G401.6 (cell line): ENCODE measurements at regions not wholly inside any gene's neighbourhood (a gene's known extent, or its start where the extent isn't known, plus 50 kb on each side); places are given as distances from the start of the nearest gene placed in this dataset.
"Not testable (repeated sequence)": the region's sequence is repeated elsewhere in the genome, so short reads cannot be mapped to it uniquely, and the experiment has no call there.

Experiments used
- FAIRE-seq: peaks from 2 replicates; lab custom pipeline; 2012; peaks lifted over from hg19 to GRCh38; lab: Jason Lieb, UNC

DNA sequence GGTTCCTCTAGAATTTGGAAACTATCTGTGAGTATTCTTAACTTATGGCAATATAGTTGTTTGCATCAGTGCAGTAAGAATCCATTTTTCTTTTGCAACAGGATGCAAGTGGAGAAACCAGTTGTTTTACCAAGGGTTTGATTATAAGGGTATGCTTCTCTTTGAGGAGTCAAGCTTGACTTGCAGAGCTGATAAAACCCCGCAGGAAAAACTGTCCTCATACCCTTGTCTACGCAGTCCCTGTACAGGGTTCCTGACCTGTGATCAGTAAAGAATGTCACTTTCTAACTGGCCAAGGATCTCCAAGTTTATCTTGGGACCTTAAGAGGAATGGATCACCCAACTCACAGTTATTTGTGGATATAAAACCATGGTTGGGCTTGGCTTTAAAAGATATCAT, 161.1 kb upstream of the OLIG3 start:
- FAIRE-seq, result no peak

DNA sequence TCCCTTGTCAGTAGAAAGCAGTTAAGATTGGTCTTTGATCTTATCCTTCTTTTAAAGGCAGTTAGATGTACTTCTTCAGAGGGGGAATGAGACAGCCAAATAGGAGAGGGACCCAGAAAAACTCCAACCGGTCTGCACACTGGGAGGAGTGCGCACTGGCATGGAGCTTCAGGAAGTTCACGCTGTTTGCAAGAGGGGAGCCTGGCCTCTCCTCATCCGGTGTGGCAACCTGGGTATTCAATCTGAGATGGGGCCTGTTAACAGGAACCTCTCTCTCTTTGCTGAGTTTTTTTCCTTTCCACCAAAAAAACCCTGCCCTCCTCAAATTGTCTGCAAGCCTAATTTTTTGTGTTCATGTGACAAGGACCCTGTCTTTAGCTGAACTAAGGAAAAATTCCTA, 162.5 kb upstream of the OLIG3 start:
- no peak for FAIRE-seq

DNA sequence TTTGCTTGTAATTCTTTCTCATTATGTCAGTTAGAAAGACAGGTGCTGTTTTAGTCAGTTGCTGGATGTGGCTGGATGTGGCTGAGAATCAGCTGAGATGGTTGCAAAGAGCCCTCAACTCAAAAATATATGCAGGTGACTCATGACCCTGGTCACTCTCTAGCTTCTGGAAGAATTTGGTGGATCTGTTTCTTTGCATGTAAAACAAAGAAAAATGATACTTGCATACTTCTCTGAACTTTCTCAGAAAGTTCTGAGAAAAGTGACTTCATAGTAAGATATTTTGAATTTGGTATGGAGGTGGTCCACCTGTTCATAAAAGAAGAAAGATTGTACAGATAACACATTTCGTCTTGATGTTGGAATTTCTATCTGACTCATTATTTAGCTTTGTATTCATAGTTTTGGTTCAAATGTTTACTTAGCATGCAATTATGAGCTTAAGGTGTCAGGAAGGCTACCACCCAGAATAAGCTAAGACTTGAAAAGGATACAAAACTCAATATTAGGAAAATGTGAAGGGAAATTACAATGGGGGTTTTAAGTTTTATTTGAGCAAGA, 163.2 kb upstream of the OLIG3 start:
- FAIRE-seq, result no peak

DNA sequence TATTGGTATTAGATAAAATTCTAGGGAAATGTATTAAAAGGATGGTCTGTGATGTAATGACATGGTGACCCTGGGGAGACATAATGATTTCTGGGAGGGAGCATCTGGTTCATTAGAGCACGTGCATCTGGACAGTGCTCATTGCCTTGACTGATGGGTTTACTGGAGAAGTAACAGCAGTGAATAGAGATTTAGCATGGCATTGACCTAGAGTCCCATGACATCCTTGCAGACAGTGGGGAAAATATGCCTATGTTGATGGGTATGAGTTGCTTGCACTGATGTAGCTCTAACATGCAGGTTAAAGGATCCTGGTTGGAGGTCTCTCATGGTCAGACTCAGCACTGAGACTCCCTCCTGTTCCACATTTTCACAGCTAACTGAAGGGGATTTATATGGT, 164.1 kb upstream of the OLIG3 start:
- FAIRE-seq, result no peak

DNA sequence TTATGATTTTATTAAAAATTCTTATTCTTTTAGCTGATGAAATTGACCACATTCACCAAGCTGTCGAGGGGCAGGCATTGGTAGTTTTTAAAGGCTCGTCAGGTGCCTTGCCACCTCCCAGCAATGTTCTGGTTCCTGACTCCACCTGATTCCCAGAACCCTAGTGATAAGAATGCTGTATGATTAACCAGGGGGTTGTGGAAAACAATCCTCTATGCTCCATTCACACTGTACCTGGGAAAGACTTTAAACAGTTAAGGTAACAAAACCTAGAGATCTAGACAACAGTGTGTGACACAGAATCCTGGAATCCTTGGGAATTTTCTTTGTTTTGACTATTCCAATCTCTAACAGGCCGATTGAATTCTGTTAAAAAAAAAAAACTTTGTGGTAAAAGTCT, 165.7 kb upstream of the OLIG3 start:
- no peak for FAIRE-seq

DNA sequence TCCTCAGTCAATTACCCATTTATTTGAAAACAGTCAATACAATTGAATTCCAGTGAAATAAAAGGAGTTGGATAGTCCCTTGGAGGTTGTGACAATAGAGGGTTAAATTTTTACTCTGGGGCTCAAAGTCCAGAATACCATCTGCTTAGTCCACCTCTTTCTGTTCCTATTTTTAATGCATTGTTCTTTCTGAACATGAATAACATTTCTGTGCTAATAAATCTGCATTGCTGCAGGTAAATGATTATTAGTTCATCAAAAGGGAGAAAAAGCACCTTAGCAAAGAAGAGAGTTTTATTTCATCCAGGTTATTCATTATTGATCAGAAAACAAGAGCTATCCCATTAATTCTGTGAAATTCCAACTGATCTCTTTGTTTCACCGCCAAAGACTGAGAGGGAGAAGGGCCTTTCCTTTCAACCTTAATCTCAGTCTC, 166.1 kb upstream of the OLIG3 start:
- no peak for FAIRE-seq

DNA sequence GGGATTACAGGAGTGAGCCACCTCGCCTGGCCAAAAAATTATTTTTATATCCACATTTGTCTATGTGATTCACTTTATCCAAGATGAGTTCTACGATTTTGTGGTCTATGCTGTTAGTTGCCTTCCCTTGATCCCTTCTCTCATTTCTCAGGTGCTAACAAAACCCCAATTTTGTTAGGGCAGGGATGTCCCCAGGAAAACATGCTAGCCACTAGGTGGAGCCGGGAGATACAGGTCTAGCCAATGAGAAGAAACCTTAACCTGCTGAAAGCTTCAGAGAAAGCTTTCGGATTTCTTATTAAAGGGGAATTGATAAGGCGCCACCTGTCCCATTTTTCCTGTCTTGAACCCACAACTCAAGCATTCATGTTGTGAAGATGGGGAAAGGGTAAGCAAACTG, 167.4 kb upstream of the OLIG3 start:
- FAIRE-seq, result no peak

DNA sequence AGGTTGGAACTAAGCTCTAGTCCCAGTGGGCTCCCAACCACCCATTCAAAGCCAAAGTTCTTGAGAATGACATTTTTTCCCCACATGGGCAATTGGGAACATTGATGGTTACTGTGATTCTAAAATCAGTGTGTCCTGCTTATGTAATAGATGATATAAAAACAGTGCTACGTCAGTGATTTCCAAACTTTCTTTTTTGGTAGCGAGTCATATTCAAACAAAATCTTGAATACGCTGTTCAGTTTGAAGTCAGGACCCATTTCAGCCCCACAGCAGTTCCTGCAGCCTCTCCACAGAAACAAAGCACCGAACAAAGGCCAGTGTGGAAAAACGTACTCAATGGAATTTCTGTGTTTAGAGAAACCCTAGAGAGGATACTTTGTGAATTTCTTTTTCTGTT, 170.0 kb upstream of the OLIG3 start:
- no peak for FAIRE-seq

DNA sequence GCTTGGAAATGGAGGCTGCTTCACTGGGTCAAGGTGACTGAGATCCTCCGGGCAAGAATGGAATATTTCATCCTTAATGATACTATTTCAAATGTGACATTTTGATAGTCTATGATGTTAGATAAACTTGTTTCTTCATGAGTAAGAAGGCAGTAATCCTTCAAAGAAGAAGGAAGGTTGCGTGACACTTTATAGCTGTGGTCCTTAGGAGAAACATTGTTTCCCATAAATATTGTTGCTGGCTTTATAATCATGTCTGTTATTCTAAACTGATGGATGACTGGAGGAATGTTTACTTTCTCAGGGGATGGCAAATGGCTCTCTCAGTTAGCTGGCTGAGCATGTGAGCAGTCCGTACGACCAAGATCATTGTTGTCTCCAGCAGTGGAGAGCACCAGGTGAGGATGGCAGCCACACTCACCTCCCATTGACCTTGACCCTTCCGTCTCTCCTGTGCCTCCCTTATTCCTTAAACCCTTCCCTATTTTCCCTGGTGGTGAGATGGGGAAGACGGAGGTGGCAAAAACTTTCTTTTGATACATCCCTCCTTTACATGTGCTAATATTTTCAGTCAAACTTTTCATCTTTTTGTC, 171.2 kb upstream of the OLIG3 start:
- no peak for FAIRE-seq

DNA sequence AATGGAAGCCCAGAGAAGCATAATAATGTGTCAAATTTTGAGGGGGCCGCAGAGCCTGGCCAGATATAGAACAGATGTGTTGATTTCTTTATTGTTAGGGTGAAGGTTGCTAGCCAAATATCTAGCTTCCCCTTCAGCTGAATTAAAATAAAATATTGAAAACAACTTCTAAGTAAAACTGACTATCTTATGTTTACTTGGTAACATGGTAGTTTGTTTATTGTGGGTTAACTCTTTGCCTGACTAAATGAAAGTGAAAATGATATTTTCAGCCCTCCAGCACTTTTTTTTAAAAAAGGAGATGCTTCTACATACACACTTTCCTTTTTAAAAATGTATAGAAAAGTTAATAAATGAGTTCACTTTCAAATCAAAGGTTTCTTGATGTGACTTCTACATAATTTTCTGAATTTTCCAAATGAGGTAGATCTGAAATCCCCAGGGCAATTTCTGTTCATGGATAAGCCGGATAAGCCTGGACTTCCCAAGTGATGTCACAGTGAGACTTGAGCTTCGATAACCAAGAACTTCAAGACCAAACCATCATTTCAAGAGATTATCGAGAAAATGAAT, 172.1 kb upstream of the OLIG3 start:
- FAIRE-seq, result no peak

DNA sequence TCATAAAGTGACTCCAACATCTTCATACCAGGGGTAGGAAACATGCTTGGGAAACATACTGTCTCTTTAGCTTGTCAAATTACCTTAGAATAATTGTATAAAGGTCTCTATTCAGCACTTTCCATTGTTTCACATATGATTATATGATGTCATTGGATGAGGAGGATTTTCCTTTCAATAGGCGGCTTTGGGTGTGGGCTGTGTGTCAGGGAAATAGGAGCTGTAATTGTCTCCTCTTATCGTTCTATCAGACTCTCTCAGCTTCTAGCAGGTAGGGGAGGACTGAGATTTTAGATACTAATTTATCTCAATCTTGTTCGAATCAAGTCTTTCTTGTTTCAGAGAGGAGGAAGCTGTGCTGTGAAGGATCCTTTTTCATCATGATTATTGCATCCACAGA, 179.4 kb upstream of the OLIG3 start:
- FAIRE-seq, result no peak

DNA sequence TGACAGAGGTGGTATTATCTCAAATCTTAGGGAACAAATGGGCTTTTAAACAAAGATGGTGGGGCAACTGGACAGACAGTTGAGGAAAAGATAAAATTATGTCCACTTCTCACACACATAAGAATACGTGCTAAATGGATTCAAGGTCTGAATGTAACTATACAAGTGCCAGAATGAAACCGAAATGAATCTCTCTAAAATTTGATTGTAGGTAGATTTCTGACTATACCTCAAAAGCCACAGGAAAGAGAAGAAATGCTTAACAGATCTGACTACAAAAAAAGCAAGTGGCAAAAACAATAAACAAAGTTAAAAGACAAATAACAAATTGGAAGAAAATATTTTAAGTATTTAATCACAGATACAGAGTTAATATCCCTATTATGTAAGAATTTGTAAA, 182.7 kb upstream of the OLIG3 start:
- no peak for FAIRE-seq

DNA sequence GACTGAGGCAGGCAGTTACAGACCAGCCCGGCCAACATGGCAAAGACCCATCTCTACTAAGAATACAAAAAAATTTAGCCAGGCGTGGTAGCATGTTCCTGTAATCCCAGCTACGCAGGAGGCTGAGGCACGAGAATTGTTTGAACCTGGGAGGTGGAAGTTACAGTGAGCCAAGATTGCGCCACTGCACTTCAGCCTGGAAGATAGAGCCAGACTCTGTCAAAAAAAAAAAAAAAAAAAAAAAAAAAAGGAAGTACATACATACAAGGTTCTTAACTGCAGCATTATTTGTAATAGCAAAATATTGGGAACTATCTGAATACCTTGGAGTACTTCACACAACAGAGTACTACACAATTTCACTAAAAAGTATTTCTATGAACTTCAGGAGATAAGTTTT, 183.5 kb upstream of the OLIG3 start:
- FAIRE-seq, result no peak

DNA sequence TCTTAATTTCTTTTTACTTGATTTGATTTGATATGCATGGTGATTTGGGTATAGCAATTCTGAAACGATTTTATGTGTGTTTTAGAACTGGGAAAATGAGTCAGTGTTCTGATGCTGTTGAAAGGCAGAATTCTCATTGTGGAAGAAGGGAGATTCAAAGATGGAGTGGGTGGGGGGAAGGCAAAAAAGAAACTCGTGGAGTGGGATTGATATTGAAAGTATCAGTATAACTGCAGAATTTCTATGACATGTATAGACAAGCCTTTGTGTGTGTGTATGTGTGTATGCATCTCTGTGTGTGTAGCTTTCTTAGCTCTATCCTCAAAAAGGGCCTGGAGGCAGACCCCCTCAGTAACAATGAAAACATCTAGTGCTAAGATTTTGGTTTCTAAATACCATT, 184.3 kb upstream of the OLIG3 start:
- no peak for FAIRE-seq

DNA sequence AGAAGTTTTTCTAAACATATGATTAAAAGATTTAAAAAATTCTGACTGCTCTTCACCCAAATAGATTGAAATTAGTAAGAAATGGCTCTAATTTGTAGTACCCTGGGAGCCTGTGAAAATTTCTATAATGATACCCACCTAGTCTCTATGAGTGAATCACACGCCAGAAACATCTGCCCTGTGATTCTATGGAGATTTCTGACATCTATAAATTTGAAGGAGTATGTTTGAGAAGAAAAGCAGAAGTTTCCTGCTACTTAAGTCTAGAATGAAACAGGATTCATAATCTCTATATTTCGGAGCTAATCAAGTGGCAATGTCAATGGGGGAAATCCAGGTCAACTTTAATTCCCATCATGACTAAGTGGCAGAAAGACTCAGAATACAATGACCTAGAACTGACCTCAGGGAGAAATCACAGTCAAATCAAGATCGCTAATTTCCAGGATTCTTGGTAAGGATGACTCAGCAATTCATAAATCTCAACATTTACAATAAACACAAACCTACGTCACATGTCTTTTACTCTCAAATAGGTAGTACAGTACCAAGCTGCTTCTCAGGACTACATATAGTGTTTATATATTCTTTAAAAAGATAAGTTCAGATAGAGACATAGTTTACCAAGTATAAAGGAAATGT, 186.2 kb upstream of the TNFAIP3 start:
- FAIRE-seq, result no peak

DNA sequence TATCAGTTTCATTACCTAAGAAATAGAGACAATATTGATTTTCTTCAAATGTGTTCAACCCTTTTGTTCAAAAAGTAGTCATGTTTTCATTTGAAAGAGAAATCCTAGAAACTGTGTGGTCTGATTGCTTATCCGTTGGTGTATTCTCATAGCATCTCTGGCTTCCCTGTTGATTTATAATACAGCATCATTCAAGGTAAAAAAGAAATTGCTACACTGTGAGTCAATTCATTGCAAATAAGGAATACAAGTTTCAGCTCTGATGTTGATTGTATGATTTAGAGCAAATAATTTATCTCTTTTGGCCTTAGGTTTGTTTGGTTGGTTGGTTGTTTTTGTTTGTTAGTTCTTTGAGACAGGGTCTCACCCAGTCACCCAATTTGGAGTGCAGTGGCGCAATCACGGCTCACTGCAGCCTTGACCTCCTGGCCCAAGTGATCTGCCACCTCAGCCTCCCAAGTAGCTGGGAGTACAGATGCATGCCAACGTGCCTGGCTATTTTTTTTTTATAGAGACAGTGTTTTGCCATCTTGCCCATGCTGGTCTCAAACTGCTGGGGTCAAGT, 185.5 kb upstream of the TNFAIP3 start:
- no peak for FAIRE-seq

DNA sequence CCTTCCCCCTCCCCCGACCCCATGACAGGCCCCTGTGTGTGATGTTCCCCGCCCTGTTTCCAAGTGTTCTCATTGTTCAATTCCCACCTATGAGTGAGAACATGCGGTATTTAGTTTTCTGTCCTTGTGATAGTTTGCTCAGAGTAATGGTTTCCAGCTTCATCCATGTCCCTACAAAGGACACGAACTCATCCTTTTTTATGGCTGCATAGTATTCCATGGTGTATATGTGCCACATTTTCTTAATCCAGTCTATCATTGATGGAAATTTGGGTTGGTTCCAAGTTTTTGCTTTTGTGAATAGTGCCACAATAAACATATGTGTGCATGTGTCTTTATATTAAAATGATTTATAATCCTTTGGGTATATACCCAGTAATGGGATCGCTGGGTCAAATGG, 184.4 kb upstream of the TNFAIP3 start:
- not testable (repeated sequence) for FAIRE-seq

DNA sequence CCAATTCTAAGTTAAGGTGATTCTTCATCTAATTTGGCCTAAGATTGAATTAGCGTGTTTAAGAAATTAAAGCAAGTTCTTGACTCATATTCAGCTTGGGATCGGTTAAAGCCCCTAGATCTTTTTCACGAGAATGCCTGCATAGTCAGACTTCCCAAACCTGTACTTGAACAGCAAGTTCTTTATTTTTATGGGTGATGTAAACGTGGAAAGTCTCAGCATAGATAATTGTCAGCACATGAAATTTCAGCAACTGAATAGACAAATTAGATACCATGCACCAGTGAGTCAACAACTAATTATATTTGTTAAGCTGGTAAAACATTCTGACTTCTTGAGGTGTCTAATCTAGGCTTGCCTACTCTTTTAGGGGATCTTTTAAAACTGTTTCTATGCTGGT, 183.1 kb upstream of the TNFAIP3 start:
- no peak for FAIRE-seq

DNA sequence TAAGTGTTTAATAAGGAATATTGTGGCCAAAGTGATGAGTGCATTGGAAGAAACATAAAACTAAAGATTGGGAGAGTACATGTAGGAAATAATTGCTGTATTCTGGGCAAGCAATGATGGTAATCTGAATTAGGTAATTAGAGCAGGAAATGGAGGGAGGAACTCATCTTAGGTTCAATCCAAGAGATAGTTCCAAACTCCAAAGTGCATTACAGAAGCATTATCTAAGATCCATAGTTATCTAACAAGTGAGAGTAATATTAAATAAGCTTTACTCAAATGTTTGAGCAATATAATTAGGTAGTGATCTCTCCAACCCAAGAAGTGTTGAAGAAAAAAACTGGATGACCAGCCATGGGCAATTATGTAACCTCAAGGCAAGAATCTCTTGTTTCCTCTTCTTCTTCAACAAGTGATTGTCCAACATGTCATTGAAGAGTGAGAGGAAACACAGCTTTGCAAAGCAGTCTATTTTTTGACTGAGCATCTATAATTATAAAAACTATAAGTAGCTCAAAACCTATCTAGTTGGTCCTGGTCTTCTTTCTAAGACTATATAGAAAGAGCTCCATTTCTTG, 181.2 kb upstream of the TNFAIP3 start:
- no peak for FAIRE-seq

DNA sequence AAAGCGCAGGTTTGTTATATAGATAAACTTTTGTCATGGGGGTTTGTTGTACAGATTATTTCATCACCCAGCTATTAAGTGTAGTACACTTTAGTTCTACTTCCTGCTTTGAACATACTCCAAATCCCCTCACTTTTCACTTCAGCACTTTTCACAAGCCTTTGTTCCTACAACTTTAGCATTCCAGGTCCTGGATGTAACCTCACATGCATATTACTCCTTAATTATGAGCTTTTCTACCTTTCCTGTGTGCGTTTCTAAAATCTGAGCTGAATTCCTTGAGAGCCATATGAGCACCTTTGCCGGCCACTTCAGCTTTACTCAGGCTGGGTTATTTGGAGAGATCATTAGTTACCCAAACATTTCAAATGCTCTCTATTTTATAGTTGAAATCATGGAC, 179.2 kb upstream of the TNFAIP3 start:
- no peak for FAIRE-seq

DNA sequence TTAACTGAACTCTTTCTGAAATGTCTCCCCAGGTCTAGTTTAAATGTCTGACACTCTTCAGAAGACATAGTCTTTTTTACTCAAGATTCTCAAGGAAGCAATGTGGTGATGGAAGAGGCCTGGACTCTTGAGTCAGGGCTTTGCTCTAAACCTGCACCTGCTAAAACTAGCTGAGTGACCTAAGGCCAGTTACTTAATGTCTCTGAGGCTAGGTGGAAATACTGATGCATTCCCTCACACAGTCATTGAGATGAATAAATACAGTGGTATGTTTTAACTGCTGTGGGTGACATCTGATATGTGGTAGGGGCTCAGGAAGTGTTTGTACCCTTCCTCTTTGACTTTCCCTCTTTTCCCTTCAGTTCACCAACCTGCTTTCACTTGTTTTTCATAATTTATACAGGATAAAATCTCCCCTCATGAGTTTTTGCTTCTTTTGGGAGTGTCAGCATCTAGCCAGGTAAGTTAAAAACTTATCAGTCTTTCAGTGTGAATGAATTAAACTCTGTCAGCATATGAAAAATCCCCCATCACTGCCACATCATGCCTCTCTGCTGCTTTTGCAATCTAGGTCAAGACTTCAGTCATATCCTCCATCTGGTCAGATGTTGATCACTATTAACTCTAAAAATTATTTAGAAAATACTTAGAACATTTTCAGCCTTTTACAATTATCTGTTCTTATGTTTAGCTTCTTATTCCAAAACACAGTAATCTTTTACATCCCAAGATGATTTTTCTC, 178.7 kb upstream of the TNFAIP3 start:
- FAIRE-seq, result no peak

DNA sequence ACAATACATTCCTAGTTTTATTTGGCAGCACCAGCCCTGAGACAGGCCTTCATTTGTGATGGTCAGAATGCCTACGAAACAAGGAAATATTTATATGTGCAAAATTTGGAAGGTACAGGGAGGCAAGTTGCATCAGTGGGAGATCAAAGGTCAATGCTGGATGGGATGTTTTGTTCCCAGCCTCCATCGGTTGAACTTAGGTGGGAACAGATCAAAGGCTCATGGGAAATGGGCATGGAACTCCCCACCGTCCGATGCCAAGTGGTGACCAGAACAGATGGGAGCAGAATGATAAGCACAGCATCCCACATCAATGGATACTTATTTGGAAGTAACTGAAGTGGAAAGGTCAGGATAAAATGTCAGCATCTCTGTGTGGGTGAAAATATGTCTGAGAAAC, 177.7 kb upstream of the TNFAIP3 start:
- no peak for FAIRE-seq

DNA sequence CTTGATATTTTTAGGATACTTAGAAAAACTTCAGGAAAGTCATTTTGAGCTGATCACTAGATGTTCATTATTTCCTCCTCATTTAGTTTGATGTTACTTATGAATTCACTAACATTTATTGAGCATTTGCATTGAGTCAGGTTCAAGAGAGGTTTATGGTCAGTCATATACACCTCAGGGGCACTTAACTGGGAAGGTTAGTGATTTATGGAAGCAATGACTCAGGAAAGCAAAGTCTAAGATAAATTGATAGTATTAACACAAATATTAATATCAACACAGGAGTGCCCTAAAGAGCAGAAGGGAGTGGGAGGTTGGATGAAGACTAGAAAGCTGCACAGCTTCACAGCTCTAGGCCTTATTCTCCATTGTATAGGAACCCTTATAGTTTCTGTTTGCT, 177.0 kb upstream of the TNFAIP3 start:
- no peak for FAIRE-seq
